Neural progenitor cell (in vitro differentiated cells): ENCODE measurements at regions not wholly inside any gene's neighbourhood (a gene's known extent, or its start where the extent isn't known, plus 50 kb on each side); places are given as distances from the start of the nearest gene placed in this dataset.

ENCODE experiments used
- DNase-seq: peaks from one replicate; pipeline ENCODE4 v3.0.0-alpha.2; 2016; ENCODE audit warnings: low spot score
- H2AFZ ChIP-seq: fragments of 200-600 bp; sonication (generic); replicated peaks from 2 replicates; pipeline ENCODE4 v1.6.1; 2016; ENCODE audit warnings: antibody characterized with exemption
- H3F3A ChIP-seq: fragments of 200-600 bp; sonication (generic); 2 replicates; pipeline ENCODE4 v1.6.1; 2016; ENCODE audit warnings: antibody characterized with exemption, low read depth
- H3K27ac ChIP-seq: fragments of 200-600 bp; sonication (generic); 2 replicates; pipeline ENCODE4 v1.5.1; 2016; ENCODE audit warnings: mild to moderate bottlenecking
- H3K27me3 ChIP-seq: fragments of 200-600 bp; sonication (generic); 2 replicates; pipeline ENCODE4 v1.6.1; 2016; ENCODE audit warnings: mild to moderate bottlenecking, moderate library complexity
- H3K36me3 ChIP-seq: fragments of 200-600 bp; sonication (generic); 2 replicates; pipeline ENCODE4 v1.5.1; 2016
- H3K4me1 ChIP-seq: fragments of 200-600 bp; sonication (generic); 2 replicates; pipeline ENCODE4 v1.6.1; 2016; ENCODE audit warnings: mixed run types
- H3K4me2 ChIP-seq: fragments of 200-600 bp; sonication (generic); 2 replicates; pipeline ENCODE4 v1.6.1; 2016
- H3K4me3 ChIP-seq: fragments of 200-600 bp; sonication (generic); 2 replicates; pipeline ENCODE4 v1.5.1; 2016
- H3K79me2 ChIP-seq: fragments of 200-600 bp; sonication (generic); 2 replicates; pipeline ENCODE4 v1.6.1; 2016; ENCODE audit warnings: low read depth
- H3K9ac ChIP-seq: fragments of 200-600 bp; sonication (generic); 2 replicates; pipeline ENCODE4 v1.6.1; 2016
- H3K9me3 ChIP-seq: fragments of 200-600 bp; sonication (generic); 2 replicates; pipeline ENCODE4 v1.5.1; 2016; ENCODE audit warnings: low read depth
- H4K20me1 ChIP-seq: fragments of 200-600 bp; sonication (generic); 2 replicates; pipeline ENCODE4 v1.6.1; 2016; ENCODE audit warnings: low read depth
- H3K27ac Mint-ChIP-seq: 3 replicates; pipeline ENCODE4 v1.8.0; 2021; ENCODE audit warnings: mixed read lengths
- H3K27me3 Mint-ChIP-seq: 2 replicates; pipeline ENCODE4 v1.8.0; 2022; ENCODE audit warnings: low read depth, mild to moderate bottlenecking, inconsistent platforms, moderate library complexity, mixed read lengths; ENCODE audit not compliant: insufficient read depth
- H3K36me3 Mint-ChIP-seq: 3 replicates; pipeline ENCODE4 v1.8.0; 2021; ENCODE audit warnings: mixed read lengths
- H3K4me1 Mint-ChIP-seq: 3 replicates; pipeline ENCODE4 v1.8.0; 2021; ENCODE audit warnings: mixed read lengths
- H3K4me3 Mint-ChIP-seq: 3 replicates; pipeline ENCODE4 v1.8.0; 2021; ENCODE audit warnings: mild to moderate bottlenecking, moderate library complexity, mixed read lengths
- H3K9me3 Mint-ChIP-seq: 3 replicates; pipeline ENCODE4 v1.8.0; 2020; ENCODE audit warnings: mixed read lengths
- CTCF ChIP-seq: fragments of 200-600 bp; sonication (generic); IDR thresholded peaks from 2 replicates; pipeline ENCODE4 v1.5.1; 2017; ENCODE audit warnings: antibody characterized with exemption, mild to moderate bottlenecking
- EZH2 ChIP-seq: fragments of 200-600 bp; sonication (generic); IDR thresholded peaks from 2 replicates; pipeline ENCODE4 v1.6.1; 2017; ENCODE audit warnings: antibody characterized with exemption, mild to moderate bottlenecking, moderate library complexity
- EZH2phosphoT487 ChIP-seq: fragments of 200-600 bp; sonication (generic); IDR thresholded peaks from 2 replicates; pipeline ENCODE4 v1.6.1; 2017; ENCODE audit warnings: antibody characterized with exemption

GRCh38 chr4:157999723-158000122 lies 173.1 kb downstream of the GASK1B start:
- no peak for DNase-seq
- Histone ChIP-seq H3K79me2 (no peaks in the 10 kb centered on the region), H3K9ac (no peak overlapping the region), H3F3A (no peaks in the 10 kb centered on the region), H3K4me3 (no peak overlapping the region), H3K4me1 (peaks cover 22% of the 10 kb centered on the region), H3K36me3 (no peaks in the 10 kb centered on the region), H3K27ac (no peak overlapping the region), H2AFZ (no peak overlapping the region), H3K9me3 (no peaks in the 10 kb centered on the region), H3K4me2 (no peak overlapping the region), H3K27me3 (no peaks in the 10 kb centered on the region), H4K20me1 (no peaks in the 10 kb centered on the region)
- Mint-ChIP-seq H3K27ac (no peak overlapping the region), H3K9me3 (no peaks in the 10 kb centered on the region), H3K27me3 (no peaks in the 10 kb centered on the region), H3K36me3 (no peaks in the 10 kb centered on the region), H3K4me1 (peaks cover 5% of the 10 kb centered on the region), H3K4me3 (no peak overlapping the region)
- no peak for TF ChIP-seq EZH2phosphoT487
- TF ChIP-seq EZH2, result no peak
- TF ChIP-seq CTCF, result no peak

- Histone ChIP-seq H3K4me1 (peaks cover 8% of the 10 kb centered on the region), H3F3A (no peaks in the 10 kb centered on the region), H3K9ac (no peak overlapping the region), H3K4me3 (no peak overlapping the region), H2AFZ (no peak overlapping the region), H4K20me1 (no peaks in the 10 kb centered on the region), H3K9me3 (no peaks in the 10 kb centered on the region), H3K79me2 (no peaks in the 10 kb centered on the region), H3K27me3 (no peaks in the 10 kb centered on the region), H3K36me3 (no peaks in the 10 kb centered on the region), H3K4me2 (no peak overlapping the region), H3K27ac (no peak overlapping the region)
- TF ChIP-seq EZH2phosphoT487 (no peak), CTCF (no peak), EZH2 (no peak)
- Mint-ChIP-seq H3K27ac (no peak overlapping the region), H3K4me1 (no peaks in the 10 kb centered on the region), H3K36me3 (no peaks in the 10 kb centered on the region), H3K9me3 (no peaks in the 10 kb centered on the region), H3K4me3 (no peak overlapping the region), H3K27me3 (no peaks in the 10 kb centered on the region)
- no peak for DNase-seq
These were observed 175.5 kb downstream of the GASK1B start for GRCh38 chr4:157997296-157997695.

GRCh38 chr4:157996061-157997028 lies 176.5 kb downstream of the GASK1B start:
- no peaks in the 10 kb centered on the region for H3K27me3 ChIP-seq
- TF ChIP-seq EZH2 (no peak), EZH2phosphoT487 (no peak), CTCF (no peak)
- no peak overlapping the region for H2AFZ ChIP-seq
- Mint-ChIP-seq H3K36me3 (no peaks in the 10 kb centered on the region), H3K27ac (no peak overlapping the region), H3K4me1 (no peaks in the 10 kb centered on the region), H3K27me3 (no peaks in the 10 kb centered on the region), H3K9me3 (no peaks in the 10 kb centered on the region), H3K4me3 (no peak overlapping the region)
- H3K4me1 ChIP-seq, result peaks cover 8% of the 10 kb centered on the region
- H3K9ac ChIP-seq, result no peak overlapping the region
- no peak overlapping the region for H3K4me3 ChIP-seq
- H3K79me2 ChIP-seq, result no peaks in the 10 kb centered on the region
- no peaks in the 10 kb centered on the region for H3K36me3 ChIP-seq
- H4K20me1 ChIP-seq, result no peaks in the 10 kb centered on the region
- no peaks in the 10 kb centered on the region for H3F3A ChIP-seq
- no peak overlapping the region for H3K4me2 ChIP-seq
- no peak overlapping the region for H3K27ac ChIP-seq
- no peak for DNase-seq
- no peaks in the 10 kb centered on the region for H3K9me3 ChIP-seq
